ENCODE measurements at regions not wholly inside any gene's neighbourhood (a gene's known extent, or its start where the extent isn't known, plus 50 kb on each side); places are given as distances from the start of the nearest gene placed in this dataset.

- intact Hi-C loops (cut with micrococcal nuclease; ENCODE audit: unreplicated experiment) = no loop called here
- CTCF ChIA-PET = no interaction called here
Observed at GRCh38 chr20:56926501-56926900, 297.4 kb downstream of the TFAP2C start.

DNA sequence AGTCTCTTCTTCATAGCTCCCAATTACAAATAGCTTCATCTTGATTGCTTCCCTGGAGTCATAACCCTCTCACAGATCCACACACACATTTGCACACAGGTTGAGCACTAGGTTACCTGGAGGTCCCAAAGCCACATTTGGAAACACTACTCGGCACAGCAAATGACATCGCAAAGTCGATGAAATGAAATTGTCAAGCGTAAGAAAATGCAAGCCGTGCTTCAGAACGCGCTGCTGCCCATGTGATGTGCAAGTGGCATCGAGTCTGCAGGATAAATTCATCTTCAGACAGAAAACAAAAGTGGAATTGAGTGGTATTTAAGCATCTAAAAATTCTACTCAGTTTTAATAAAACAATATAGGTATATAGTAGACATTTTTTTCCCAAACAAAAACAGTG, 298.0 kb downstream of the TFAP2C start:
- intact Hi-C loops (cut with micrococcal nuclease; ENCODE audit: unreplicated experiment) = no loop called here

More at GRCh38 chr20:56926501-56926900, 297.4 kb downstream of the TFAP2C start:
- Histone ChIP-seq H3K4me1 (ENCODE audit: insufficient read depth, low read length, poor library complexity, severe bottlenecking) (no peaks in the 10 kb centered on the region), H3K9me3 (ENCODE audit: low read depth, low read length, poor library complexity, severe bottlenecking) (no peaks in the 10 kb centered on the region), H3K27ac (ENCODE audit: low read depth, low read length, poor library complexity, severe bottlenecking) (no peak overlapping the region), H3K36me3 (ENCODE audit: insufficient read depth, low read length, poor library complexity, severe bottlenecking) (no peaks in the 10 kb centered on the region), H3K4me3 (ENCODE audit: low read depth, low read length, poor library complexity, severe bottlenecking) (no peak overlapping the region), H3K27me3 (replicated peaks; ENCODE audit: insufficient read depth, low read depth, low read length, poor library complexity) (peaks cover 83% of the 10 kb centered on the region)
- no TSS peak for BruUV-seq (replicated peaks)
- TF ChIP-seq CTCF (conservative IDR thresholded peaks at IDR 0.05; ENCODE audit: low read depth, low read length) (no peak), EZH2 (IDR thresholded peaks at IDR 0.05; ENCODE audit: borderline replicate concordance, low read depth, low read length, poor library complexity, severe bottlenecking) (no peak)
- POLR2A ChIA-PET (ENCODE audit: low non-redundant PET) = no interaction called here
- DNase-seq (ENCODE audit: low spot score) = no peak

DNA sequence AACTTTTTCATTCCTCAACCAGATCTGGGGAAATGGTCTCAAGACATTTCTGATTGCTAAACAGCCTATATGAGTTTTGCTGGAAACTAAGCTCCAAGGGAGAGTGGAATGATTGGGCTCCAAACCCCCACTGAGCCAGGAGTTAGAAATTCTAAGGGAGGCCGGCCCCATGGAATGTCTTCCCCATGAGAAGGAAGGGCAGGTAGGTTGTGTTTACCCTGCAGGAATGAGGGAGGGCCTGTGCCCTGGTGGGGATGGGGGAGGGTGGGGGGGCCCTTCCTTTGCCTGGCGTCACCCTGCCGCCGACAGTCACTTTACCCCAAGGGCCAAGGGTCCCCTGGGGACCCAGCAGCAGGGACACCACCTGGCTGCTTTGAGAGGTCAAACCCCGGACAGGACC, 298.9 kb downstream of the TFAP2C start:
- H3K27ac ChIP-seq (ENCODE audit: low read depth, low read length, poor library complexity, severe bottlenecking) = no peak overlapping the region
- ChIA-PET CTCF (no interaction called here), POLR2A (ENCODE audit: low non-redundant PET) (no interaction called here)
- TF ChIP-seq EZH2 (IDR thresholded peaks at IDR 0.05; ENCODE audit: borderline replicate concordance, low read depth, low read length, poor library complexity, severe bottlenecking) (no peak), CTCF (conservative IDR thresholded peaks at IDR 0.05; ENCODE audit: low read depth, low read length) (no peak)
- no peak for DNase-seq (ENCODE audit: low spot score)
- no peaks in the 10 kb centered on the region for H3K9me3 ChIP-seq (ENCODE audit: low read depth, low read length, poor library complexity, severe bottlenecking)
- no TSS peak for BruUV-seq (replicated peaks)
- peaks cover 84% of the 10 kb centered on the region for H3K27me3 ChIP-seq (replicated peaks; ENCODE audit: insufficient read depth, low read depth, low read length, poor library complexity)
- no peak overlapping the region for H3K4me3 ChIP-seq (ENCODE audit: low read depth, low read length, poor library complexity, severe bottlenecking)
- intact Hi-C loops (cut with micrococcal nuclease; ENCODE audit: unreplicated experiment) = no loop called here
- no peaks in the 10 kb centered on the region for H3K4me1 ChIP-seq (ENCODE audit: insufficient read depth, low read length, poor library complexity, severe bottlenecking)
- H3K36me3 ChIP-seq (ENCODE audit: insufficient read depth, low read length, poor library complexity, severe bottlenecking) = no peaks in the 10 kb centered on the region

More for the DNA sequence above, 298.0 kb downstream of the TFAP2C start:
- BruUV-seq (replicated peaks) = no TSS peak
- POLR2A ChIA-PET (ENCODE audit: low non-redundant PET) = no interaction called here
- no peak for DNase-seq (ENCODE audit: low spot score)
- TF ChIP-seq CTCF (conservative IDR thresholded peaks at IDR 0.05; ENCODE audit: low read depth, low read length) = no peak
- Histone ChIP-seq H3K36me3 (ENCODE audit: insufficient read depth, low read length, poor library complexity, severe bottlenecking) (no peaks in the 10 kb centered on the region), H3K4me3 (ENCODE audit: low read depth, low read length, poor library complexity, severe bottlenecking) (no peak overlapping the region), H3K9me3 (ENCODE audit: low read depth, low read length, poor library complexity, severe bottlenecking) (no peaks in the 10 kb centered on the region), H3K27me3 (replicated peaks; ENCODE audit: insufficient read depth, low read depth, low read length, poor library complexity) (peaks cover 84% of the 10 kb centered on the region), H3K4me1 (ENCODE audit: insufficient read depth, low read length, poor library complexity, severe bottlenecking) (no peaks in the 10 kb centered on the region), H3K27ac (ENCODE audit: low read depth, low read length, poor library complexity, severe bottlenecking) (no peak overlapping the region)
- CTCF ChIA-PET = no interaction called here
